PC-9 (cell line): ENCODE measurements at regions not wholly inside any gene's neighbourhood (a gene's known extent, or its start where the extent isn't known, plus 50 kb on each side); places are given as distances from the start of the nearest gene placed in this dataset.

Experiments
- BruUV-seq: library from RNA; stranded (reverse); fragments of 400-500 nt; replicated peaks from 2 replicates; lab custom pipeline; 2021; lab: Mats Ljungman, UMichigan
- CTCF ChIA-PET: fragments of 300-600 bp; sonication (Branson Sonifier 250); formaldehyde crosslinking; loops from one replicate; lab custom pipeline; 2022; ENCODE audit warnings: antibody characterized with exemption; lab: Charles Lee
- POLR2A ChIA-PET: fragments of 300-600 bp; sonication (Branson Sonifier 250); formaldehyde crosslinking; loops from one replicate; lab custom pipeline; 2022; ENCODE audit warnings: antibody characterized with exemption; ENCODE audit not compliant: unreplicated experiment; lab: Charles Lee
- DNase-seq, 2 experiments: peaks; one replicate each; pipeline versions ENCODE4 v3.0.0 to v3.0.0-alpha.2; 2015 to 2022; ENCODE audit warnings: mixed read lengths in 1 of 2
- H2AFZ ChIP-seq: fragments of 200-600 bp; sonication (generic); 2 replicates; pipeline ENCODE4 v1.8.1; 2017; ENCODE audit warnings: antibody characterized with exemption
- H3F3A ChIP-seq: fragments of 200-600 bp; sonication (generic); 2 replicates; pipeline ENCODE4 v1.8.1; 2017; ENCODE audit warnings: antibody characterized with exemption, mild to moderate bottlenecking, low read depth; ENCODE audit not compliant: insufficient read depth
- H3K27ac ChIP-seq: fragments of 200-600 bp; sonication (generic); 2 replicates; pipeline ENCODE4 v1.6.1; 2016; ENCODE audit warnings: mixed run types
- H3K27me3 ChIP-seq: fragments of 200-600 bp; sonication (generic); 2 replicates; pipeline ENCODE4 v1.6.1; 2016; ENCODE audit warnings: low read depth, mixed run types; ENCODE audit not compliant: insufficient read depth
- H3K36me3 ChIP-seq: fragments of 200-600 bp; sonication (generic); 2 replicates; pipeline ENCODE4 v1.6.1; 2016; ENCODE audit warnings: low read depth, mixed run types
- H3K4me1 ChIP-seq: fragments of 200-600 bp; sonication (generic); replicated peaks from 2 replicates; pipeline ENCODE4 v1.6.1; 2016; ENCODE audit warnings: mixed run types; ENCODE audit not compliant: insufficient read depth
- H3K4me2 ChIP-seq: fragments of 200-600 bp; sonication (generic); 2 replicates; pipeline ENCODE4 v1.6.1; 2017; ENCODE audit warnings: mixed run types
- H3K4me3 ChIP-seq: fragments of 200-600 bp; sonication (generic); 2 replicates; pipeline ENCODE4 v1.6.1; 2016; ENCODE audit warnings: mixed run types
- H3K79me2 ChIP-seq: fragments of 200-600 bp; sonication (generic); 2 replicates; pipeline ENCODE4 v1.6.1; 2017; ENCODE audit warnings: low read depth, mixed run types
- H3K9me2 ChIP-seq: fragments of 200-600 bp; sonication (generic); 2 replicates; pipeline ENCODE4 v1.8.1; 2017; ENCODE audit warnings: mild to moderate bottlenecking; ENCODE audit not compliant: insufficient read depth
- H3K9me3 ChIP-seq: fragments of 200-600 bp; sonication (generic); 2 replicates; pipeline ENCODE4 v1.8.1; 2016; ENCODE audit warnings: low read depth; ENCODE audit not compliant: insufficient read depth
- H4K20me1 ChIP-seq: fragments of 200-600 bp; sonication (generic); 2 replicates; pipeline ENCODE4 v1.8.1; 2017; ENCODE audit not compliant: insufficient read depth
- CTCF ChIP-seq: fragments of 200-600 bp; sonication (generic); conservative IDR thresholded peaks from 2 replicates; pipeline ENCODE4 v1.6.1; 2017; ENCODE audit warnings: mixed run types, antibody characterized with exemption, mild to moderate bottlenecking, moderate library complexity
- EZH2 ChIP-seq: fragments of 200-600 bp; sonication (generic); IDR thresholded peaks from 2 replicates; pipeline ENCODE4 v1.8.0; 2017; ENCODE audit warnings: antibody characterized with exemption, low read depth
- intact Hi-C: fragments of 100-400 bp; cut with micrococcal nuclease; formaldehyde crosslinking; loops from one replicate; pipeline ENCODE4 v1.10.0; 2022; ENCODE audit not compliant: unreplicated experiment

DNA sequence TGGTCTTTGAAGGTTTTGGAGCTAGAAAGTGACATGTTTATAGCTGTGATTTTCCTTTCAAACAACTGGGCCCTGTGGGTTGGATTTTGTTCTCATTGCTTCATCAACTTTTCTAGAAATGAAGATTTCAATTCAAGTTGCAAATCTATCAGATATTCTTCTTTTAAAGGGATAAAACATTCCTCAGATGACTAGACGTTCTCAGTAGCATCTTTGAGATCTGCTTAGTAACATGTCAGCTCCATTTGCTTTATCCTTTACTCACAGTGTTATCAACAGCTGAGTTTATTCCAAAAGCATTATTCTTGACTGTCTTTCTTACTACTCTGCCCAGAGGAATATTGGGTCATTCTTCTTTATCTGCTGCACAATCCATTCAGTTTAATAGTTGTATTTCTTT, 108.2 kb upstream of the GIMD1 start:
- Histone ChIP-seq H3K27ac (no peak overlapping the region), H3K27me3 (no peaks in the 10 kb centered on the region), H3K36me3 (no peaks in the 10 kb centered on the region), H3K79me2 (no peaks in the 10 kb centered on the region), H2AFZ (no peak overlapping the region), H3K9me2 (no peaks in the 10 kb centered on the region), H3K4me2 (no peak overlapping the region), H3F3A (no peaks in the 10 kb centered on the region), H3K9me3 (no peaks in the 10 kb centered on the region), H3K4me3 (no peak overlapping the region), H3K4me1 (no peaks in the 10 kb centered on the region), H4K20me1 (no peaks in the 10 kb centered on the region)
- intact Hi-C loops: no loop called here
- ChIA-PET CTCF (no interaction called here), POLR2A (no interaction called here)
- no peak for DNase-seq
- TF ChIP-seq CTCF: no peak
- no TSS peak for BruUV-seq

DNA sequence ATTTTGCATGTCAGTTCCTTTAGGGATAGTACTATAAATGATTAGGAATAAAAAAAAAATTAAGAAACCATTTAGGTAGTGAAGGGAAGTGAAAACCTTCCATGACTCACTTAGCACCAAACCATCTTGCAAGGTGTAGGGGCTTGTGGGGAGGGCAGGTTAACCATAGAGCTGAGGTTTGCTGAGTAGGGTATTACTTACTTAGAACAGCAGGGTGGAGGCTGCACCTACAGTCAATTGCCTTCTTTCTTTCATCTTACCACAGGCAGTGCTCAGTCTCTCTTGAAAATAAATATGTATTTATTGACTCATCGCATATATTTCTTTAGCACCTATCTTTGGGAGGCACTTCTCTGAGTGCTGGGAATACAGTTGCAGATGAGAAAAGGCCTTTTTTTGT, 104.9 kb upstream of the GIMD1 start:
- no peaks in the 10 kb centered on the region for H3K79me2 ChIP-seq
- no peak overlapping the region for H2AFZ ChIP-seq
- no peak for TF ChIP-seq CTCF
- TF ChIP-seq EZH2: no peak
- CTCF ChIA-PET: no interaction called here
- H3F3A ChIP-seq: no peaks in the 10 kb centered on the region
- no peak for DNase-seq
- no peaks in the 10 kb centered on the region for H3K36me3 ChIP-seq
- H3K9me3 ChIP-seq: no peaks in the 10 kb centered on the region
- H3K27me3 ChIP-seq: no peaks in the 10 kb centered on the region
- H3K27ac ChIP-seq: no peak overlapping the region
- H3K4me3 ChIP-seq: no peak overlapping the region
- POLR2A ChIA-PET: no interaction called here
- no peak overlapping the region for H3K4me2 ChIP-seq
- no peaks in the 10 kb centered on the region for H3K4me1 ChIP-seq
- intact Hi-C loops: no loop called here
- no TSS peak for BruUV-seq
- H3K9me2 ChIP-seq: no peaks in the 10 kb centered on the region
- no peaks in the 10 kb centered on the region for H4K20me1 ChIP-seq

DNA sequence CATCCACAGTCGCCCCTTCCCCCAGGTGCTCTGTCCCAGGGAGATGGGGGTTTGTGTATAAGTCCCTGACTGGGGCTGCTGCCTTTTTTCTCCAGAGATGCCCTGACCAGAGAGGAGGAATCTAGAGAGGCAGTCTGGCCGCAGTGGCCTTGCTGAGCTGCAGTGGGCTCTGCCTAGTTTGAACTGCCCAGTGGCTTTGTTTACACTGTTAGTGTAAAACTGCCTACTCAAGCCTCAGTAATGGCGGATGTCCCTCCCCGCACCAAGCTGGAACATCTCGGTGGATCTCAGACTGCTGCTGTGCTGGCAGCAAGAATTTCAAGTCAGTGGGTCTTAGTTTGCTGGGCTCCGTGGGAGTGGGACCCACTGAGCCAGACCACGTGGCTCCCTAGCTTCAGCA, 102.6 kb upstream of the GIMD1 start:
- H3K79me2 ChIP-seq: no peaks in the 10 kb centered on the region
- no peak overlapping the region for H3K4me3 ChIP-seq
- no peaks in the 10 kb centered on the region for H3F3A ChIP-seq
- POLR2A ChIA-PET: no interaction called here
- H3K9me3 ChIP-seq: no peaks in the 10 kb centered on the region
- H4K20me1 ChIP-seq: no peaks in the 10 kb centered on the region
- intact Hi-C loops: no loop called here
- no peak overlapping the region for H2AFZ ChIP-seq
- TF ChIP-seq EZH2: no peak
- TF ChIP-seq CTCF: no peak
- H3K36me3 ChIP-seq: no peaks in the 10 kb centered on the region
- no peaks in the 10 kb centered on the region for H3K27me3 ChIP-seq
- H3K4me2 ChIP-seq: no peak overlapping the region
- H3K9me2 ChIP-seq: no peaks in the 10 kb centered on the region
- no peak overlapping the region for H3K27ac ChIP-seq
- no peaks in the 10 kb centered on the region for H3K4me1 ChIP-seq
- CTCF ChIA-PET: no interaction called here
- no peak for DNase-seq
- BruUV-seq: no TSS peak
